Esophagus muscularis mucosa (tissue), 4 donors: ENCODE measurements at regions not wholly inside any gene's neighbourhood (a gene's known extent, or its start where the extent isn't known, plus 50 kb on each side); places are given as distances from the start of the nearest gene placed in this dataset.

Source experiments
- DNase-seq: peaks from one replicate; pipeline ENCODE4 v3.0.0-alpha.2; 2017; ENCODE audit errors: extremely low spot score
- H3K27ac ChIP-seq, 4 donors: fragments of 200-600 bp; sonication (generic); replicated peaks in 1 of 4; 1 replicate in 3 of 4; 2 replicates in 1 of 4; pipeline ENCODE4 v1.5.1; 2016 to 2019; ENCODE audit warnings: mild to moderate bottlenecking in 1 of 4
- H3K27me3 ChIP-seq, 4 donors: fragments of 200-600 bp; sonication (generic); one replicate each; pipeline versions ENCODE4 v1.5.1 to v1.6.0; 2016 to 2019
- H3K36me3 ChIP-seq, 4 donors: fragments of 200-600 bp; sonication (generic); one replicate each; pipeline ENCODE4 v1.5.1; 2016 to 2019
- H3K4me1 ChIP-seq, 4 donors: fragments of 200-600 bp; sonication (generic); one replicate each; pipeline ENCODE4 v1.5.1; 2016 to 2019
- H3K4me3 ChIP-seq, 4 donors: fragments of 200-600 bp; sonication (generic); 1 replicate in 2 of 4; 2 replicates in 2 of 4; pipeline ENCODE4 v1.5.1; 2016 to 2019; ENCODE audit warnings: mild to moderate bottlenecking in 4 of 4, moderate library complexity in 1 of 4
- H3K9me3 ChIP-seq, 4 donors: fragments of 200-600 bp; sonication (generic); 1 replicate in 3 of 4; 2 replicates in 1 of 4; pipeline ENCODE4 v1.5.1; 2016 to 2019
- CTCF ChIP-seq, 3 experiments: fragments of 200-600 bp in 2 of 3; fragments of 450-650 bp in 1 of 3; sonication (generic) in 2 of 3; IDR thresholded peaks; one replicate each; pipeline ENCODE4 v1.5.1; 2017 to 2019; ENCODE audit warnings: antibody characterized with exemption in 3 of 3, mild to moderate bottlenecking in 2 of 3, moderate library complexity in 1 of 3
- EP300 ChIP-seq: sonication (generic); formaldehyde crosslinking; IDR thresholded peaks from one replicate; pipeline ENCODE4 v1.6.1; 2017; ENCODE audit warnings: antibody characterized with exemption
- POLR2A ChIP-seq: fragments of 450-650 bp; IDR thresholded peaks from one replicate; pipeline ENCODE4 v1.6.1; 2017; ENCODE audit warnings: antibody characterized with exemption, moderate library complexity, mild to moderate bottlenecking, low read depth
- POLR2AphosphoS5 ChIP-seq, 2 donors: sonication (generic); formaldehyde crosslinking; IDR thresholded peaks; one replicate each; pipeline ENCODE4 v1.6.1; 2017; ENCODE audit warnings: antibody characterized with exemption in 2 of 2
- WGBS: methylation state at CpG from one replicate; pipeline ENCODE4 v1.1.5; 2018; 5-methylcytosine and 5-hydroxymethylcytosine counted together
- intact Hi-C: fragments of 100-400 bp; cut with DNase I; formaldehyde crosslinking; loops from one replicate; pipeline ENCODE4 v1.15.1; 2023

DNA sequence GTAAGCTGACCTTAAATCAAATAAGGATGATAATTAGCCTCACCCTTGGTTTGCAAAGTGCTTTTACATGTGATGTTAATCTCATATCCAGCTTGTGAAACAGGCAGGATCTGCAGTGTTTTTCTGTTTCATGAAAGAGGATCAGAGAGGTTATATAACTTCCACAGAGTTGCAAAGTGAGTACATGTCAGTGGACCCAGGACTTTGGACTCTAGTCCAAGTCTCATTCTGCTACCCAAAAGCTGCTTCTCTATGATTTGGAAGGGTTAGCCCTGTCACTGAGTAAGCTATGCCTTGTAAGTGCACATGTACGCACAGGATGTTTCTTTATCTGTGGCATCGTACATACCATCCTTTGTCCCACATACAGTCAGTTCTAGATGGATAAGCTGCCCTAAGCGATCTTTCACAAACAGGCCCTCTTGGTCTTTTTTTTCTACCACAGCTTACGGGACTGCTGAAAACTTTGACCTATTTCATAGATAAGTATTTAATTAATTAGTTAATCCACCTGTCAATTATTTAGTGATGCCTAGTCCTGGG, 322.9 kb downstream of the TMEM38B start:
- Histone ChIP-seq H3K27ac (no peak overlapping the region), H3K36me3 (no peaks in the 10 kb centered on the region), H3K9me3 (no peaks in the 10 kb centered on the region), H3K4me1 (peaks cover 0 to 7% (median 0%) of the 10 kb centered on the region in 4 donors), H3K27me3 (no peaks in the 10 kb centered on the region), H3K4me3 (no peak overlapping the region)
- intact Hi-C loops = no loop called here
- TF ChIP-seq CTCF (IDR thresholded peaks at IDR 0.05) (no peak), POLR2AphosphoS5 (IDR thresholded peaks at IDR 0.05) (no peak), EP300 (no peak), POLR2A (no peak)
- no peak for DNase-seq
- 83% methylated on average over 4 of the region's 4 CpGs for WGBS

GRCh38 chr9:106019039-106019680, 324.8 kb downstream of the TMEM38B start:
- 32% methylated on average over 3 of the region's 3 CpGs for WGBS
- Histone ChIP-seq H3K27ac (no peak overlapping the region), H3K4me1 (peaks cover 0 to 7% (median 0%) of the 10 kb centered on the region in 4 donors), H3K9me3 (no peaks in the 10 kb centered on the region), H3K27me3 (no peaks in the 10 kb centered on the region), H3K36me3 (no peaks in the 10 kb centered on the region), H3K4me3 (no peak overlapping the region)
- DNase-seq = no peak
- no peak for TF ChIP-seq CTCF (IDR thresholded peaks at IDR 0.05)
- no peak for TF ChIP-seq EP300
- TF ChIP-seq POLR2AphosphoS5 (IDR thresholded peaks at IDR 0.05) = no peak
- no peak for TF ChIP-seq POLR2A
- intact Hi-C loops = no loop called here

DNA sequence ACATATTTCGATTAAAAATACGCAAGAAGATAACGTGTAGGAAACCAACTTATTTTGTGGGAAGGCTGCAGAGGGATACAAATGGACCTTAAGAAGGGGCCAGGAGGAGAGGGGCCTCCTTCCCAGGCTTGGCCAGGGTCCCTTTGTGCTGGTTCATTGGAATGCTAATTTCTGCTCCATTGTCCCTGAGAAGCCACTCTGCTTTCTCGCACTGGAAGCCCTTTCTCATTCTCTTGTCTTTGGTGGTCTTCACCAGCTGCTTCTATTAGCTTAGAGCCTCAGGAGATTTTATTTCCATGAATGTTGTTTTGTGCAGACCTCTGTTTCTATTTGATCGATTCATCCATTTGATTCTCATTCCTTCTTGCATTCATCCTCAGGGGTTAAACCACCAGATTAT, 325.4 kb downstream of the TMEM38B start:
- DNase-seq = no peak
- Histone ChIP-seq H3K27ac (no peak overlapping the region), H3K27me3 (no peaks in the 10 kb centered on the region), H3K4me3 (no peak overlapping the region), H3K4me1 (peaks cover 0 to 7% (median 0%) of the 10 kb centered on the region in 4 donors), H3K36me3 (no peaks in the 10 kb centered on the region), H3K9me3 (no peaks in the 10 kb centered on the region)
- no peak for TF ChIP-seq POLR2A
- TF ChIP-seq CTCF (IDR thresholded peaks at IDR 0.05) = no peak
- TF ChIP-seq POLR2AphosphoS5 (IDR thresholded peaks at IDR 0.05) = no peak
- no peak for TF ChIP-seq EP300
- WGBS = 81% methylated on average over 5 of the region's 5 CpGs
- intact Hi-C loops = no loop called here

DNA sequence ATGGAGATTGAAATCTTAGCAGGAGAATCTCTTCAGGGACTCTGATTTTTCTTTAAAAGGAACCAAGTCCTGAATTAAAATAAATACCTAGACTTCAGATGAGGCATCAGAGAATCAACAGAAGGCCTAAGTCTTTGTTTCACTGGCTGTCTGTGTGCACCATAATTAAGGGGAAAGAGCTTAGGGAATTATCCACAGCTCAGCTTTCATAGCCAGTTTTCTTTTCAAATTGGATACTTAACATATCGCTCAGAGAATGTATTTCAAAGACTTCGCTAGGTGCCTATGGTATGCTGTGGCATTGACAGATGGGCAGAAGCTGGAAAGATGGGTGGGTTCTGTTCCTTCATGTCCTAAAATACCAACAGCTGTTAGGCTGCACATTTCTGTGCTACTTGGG, 325.8 kb downstream of the TMEM38B start:
- intact Hi-C loops = no loop called here
- Histone ChIP-seq H3K4me1 (peaks cover 0 to 7% (median 0%) of the 10 kb centered on the region in 4 donors), H3K27me3 (no peaks in the 10 kb centered on the region), H3K4me3 (no peak overlapping the region), H3K27ac (no peak overlapping the region), H3K9me3 (no peaks in the 10 kb centered on the region), H3K36me3 (no peaks in the 10 kb centered on the region)
- 97% methylated on average over 2 of the region's 2 CpGs for WGBS
- no peak for DNase-seq
- TF ChIP-seq POLR2AphosphoS5 (IDR thresholded peaks at IDR 0.05) = no peak
- TF ChIP-seq POLR2A = no peak
- no peak for TF ChIP-seq EP300
- no peak for TF ChIP-seq CTCF (IDR thresholded peaks at IDR 0.05)

DNA sequence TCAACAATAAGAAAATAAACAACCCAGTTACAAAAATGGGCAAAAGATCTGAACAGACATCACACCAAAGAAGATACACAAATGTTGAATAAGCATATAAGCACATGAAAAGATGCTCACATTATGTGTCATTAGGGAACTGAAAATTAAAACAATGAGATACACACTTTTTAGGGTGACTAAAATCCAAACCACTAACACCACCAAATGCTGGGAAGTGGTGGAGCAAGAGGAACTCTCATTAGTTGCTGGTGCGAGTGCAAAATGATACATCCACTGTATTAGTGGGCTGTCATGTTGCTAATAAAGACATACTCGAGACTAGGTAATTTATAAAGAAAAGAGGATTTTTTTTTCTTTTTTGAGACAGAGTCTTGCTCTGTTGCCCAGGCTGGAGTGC, 329.1 kb downstream of the TMEM38B start:
- no peaks in the 10 kb centered on the region for H3K27me3 ChIP-seq
- 60% methylated on average over 2 of the region's 2 CpGs for WGBS
- intact Hi-C loops = no loop called here
- peaks cover 0 to 7% (median 0%) of the 10 kb centered on the region in 4 donors for H3K4me1 ChIP-seq
- no peak overlapping the region for H3K27ac ChIP-seq
- no peaks in the 10 kb centered on the region for H3K36me3 ChIP-seq
- no peaks in the 10 kb centered on the region for H3K9me3 ChIP-seq
- H3K4me3 ChIP-seq = no peak overlapping the region
- TF ChIP-seq EP300 = no peak
- no peak for TF ChIP-seq CTCF (IDR thresholded peaks at IDR 0.05)
- no peak for TF ChIP-seq POLR2A
- TF ChIP-seq POLR2AphosphoS5 (IDR thresholded peaks at IDR 0.05) = no peak
- DNase-seq = no peak
